SK-N-SH (cell line): ENCODE measurements at regions not wholly inside any gene's neighbourhood (a gene's known extent, or its start where the extent isn't known, plus 50 kb on each side); places are given as distances from the start of the nearest gene placed in this dataset.

ENCODE experiments used
- CTCF ChIP-seq: fragments of 200-600 bp; sonication (generic); IDR thresholded peaks from 2 replicates; pipeline ENCODE4 v1.6.1; 2017; ENCODE audit warnings: antibody characterized with exemption, mild to moderate bottlenecking, moderate library complexity
- EP300 ChIP-seq, 2 experiments: IDR thresholded peaks; 2 replicates each; pipeline versions ENCODE4 v1.4.0 to v1.6.1; 2012; ENCODE audit warnings: borderline replicate concordance in 1 of 2, low read depth in 1 of 2, low read length in 1 of 2
- FOXM1 ChIP-seq: IDR thresholded peaks from 2 replicates; pipeline ENCODE4 v1.4.0; 2012; ENCODE audit warnings: low read depth, mild to moderate bottlenecking
- GABPA ChIP-seq: IDR thresholded peaks from 2 replicates; pipeline ENCODE4 v1.4.0; 2012; ENCODE audit warnings: low read depth, mild to moderate bottlenecking
- IRF3 ChIP-seq: fragments of 150-350 bp; IDR thresholded peaks from 2 replicates; pipeline ENCODE4 v1.6.1; 2016; ENCODE audit warnings: mild to moderate bottlenecking, low read depth, low read length
- JUND ChIP-seq: IDR thresholded peaks from 2 replicates; pipeline ENCODE4 v1.4.0; 2012
- POLR2AphosphoS5 ChIP-seq: IDR thresholded peaks from 2 replicates; pipeline ENCODE4 v1.6.1; 2012; ENCODE audit warnings: low read depth, low read length
- RAD21 ChIP-seq: IDR thresholded peaks from 2 replicates; pipeline ENCODE4 v1.6.1; 2012; ENCODE audit warnings: mild to moderate bottlenecking, low read length
- REST ChIP-seq: IDR thresholded peaks from 2 replicates; pipeline ENCODE4 v1.6.1; 2012; ENCODE audit warnings: mild to moderate bottlenecking, low read depth, low read length, moderate library complexity
- RFX5 ChIP-seq: IDR thresholded peaks from 2 replicates; pipeline ENCODE4 v1.6.1; 2012; ENCODE audit warnings: mild to moderate bottlenecking, improper control_type of control experiment, low read length
- SIN3A ChIP-seq: IDR thresholded peaks from 2 replicates; pipeline ENCODE4 v1.6.1; 2012; ENCODE audit warnings: low read depth, mild to moderate bottlenecking, low read length, moderate library complexity, borderline replicate concordance
- SMC3 ChIP-seq: IDR thresholded peaks from 2 replicates; pipeline ENCODE4 v1.6.1; 2012; ENCODE audit warnings: low read depth, low read length, improper control_type of control experiment
- TAF1 ChIP-seq: IDR thresholded peaks from 2 replicates; pipeline ENCODE4 v1.6.1; 2012; ENCODE audit warnings: low read depth, mild to moderate bottlenecking, low read length, moderate library complexity, borderline replicate concordance
- ZBTB33 ChIP-seq: IDR thresholded peaks from 2 replicates; pipeline ENCODE4 v1.4.0; 2012; ENCODE audit warnings: low read depth, borderline replicate concordance

- TF ChIP-seq CTCF (no peak), POLR2AphosphoS5 (no peak), IRF3 (no peak), JUND (no peak), SMC3 (no peak), SIN3A (no peak), ZBTB33 (no peak), EP300 (IDR thresholded peaks at IDR 0.05; ENCODE audit: borderline replicate concordance in 1 of 2, low read depth in 1 of 2, low read length in 1 of 2) (no peak), TAF1 (no peak), GABPA (no peak), FOXM1 (no peak), REST (no peak), RFX5 (no peak), RAD21 (no peak)
Measured at GRCh38 chr1:184824691-184825323, 70.1 kb upstream of the EDEM3 start.
